OCI-LY1 (cell line): ENCODE measurements at regions not wholly inside any gene's neighbourhood (a gene's known extent, or its start where the extent isn't known, plus 50 kb on each side); places are given as distances from the start of the nearest gene placed in this dataset.

Experiments used
- EZH2 ChIP-seq: fragments of 200-600 bp; sonication (generic), shearing (Covaris generic); IDR thresholded peaks from 2 replicates; pipeline ENCODE4 v1.8.0; 2017; ENCODE audit warnings: borderline replicate concordance, mixed run types, mild to moderate bottlenecking, antibody characterized with exemption, low read length, moderate library complexity, mixed read lengths
- TF ChIP-seq, protein P1 (sequence below): fragments of 200-600 bp; sonication (generic), shearing (Covaris generic); IDR thresholded peaks from 2 replicates; pipeline ENCODE4 v1.5.1; 2017; ENCODE audit warnings: mild to moderate bottlenecking, antibody characterized with exemption, low read length, moderate library complexity, mixed read lengths

DNA sequence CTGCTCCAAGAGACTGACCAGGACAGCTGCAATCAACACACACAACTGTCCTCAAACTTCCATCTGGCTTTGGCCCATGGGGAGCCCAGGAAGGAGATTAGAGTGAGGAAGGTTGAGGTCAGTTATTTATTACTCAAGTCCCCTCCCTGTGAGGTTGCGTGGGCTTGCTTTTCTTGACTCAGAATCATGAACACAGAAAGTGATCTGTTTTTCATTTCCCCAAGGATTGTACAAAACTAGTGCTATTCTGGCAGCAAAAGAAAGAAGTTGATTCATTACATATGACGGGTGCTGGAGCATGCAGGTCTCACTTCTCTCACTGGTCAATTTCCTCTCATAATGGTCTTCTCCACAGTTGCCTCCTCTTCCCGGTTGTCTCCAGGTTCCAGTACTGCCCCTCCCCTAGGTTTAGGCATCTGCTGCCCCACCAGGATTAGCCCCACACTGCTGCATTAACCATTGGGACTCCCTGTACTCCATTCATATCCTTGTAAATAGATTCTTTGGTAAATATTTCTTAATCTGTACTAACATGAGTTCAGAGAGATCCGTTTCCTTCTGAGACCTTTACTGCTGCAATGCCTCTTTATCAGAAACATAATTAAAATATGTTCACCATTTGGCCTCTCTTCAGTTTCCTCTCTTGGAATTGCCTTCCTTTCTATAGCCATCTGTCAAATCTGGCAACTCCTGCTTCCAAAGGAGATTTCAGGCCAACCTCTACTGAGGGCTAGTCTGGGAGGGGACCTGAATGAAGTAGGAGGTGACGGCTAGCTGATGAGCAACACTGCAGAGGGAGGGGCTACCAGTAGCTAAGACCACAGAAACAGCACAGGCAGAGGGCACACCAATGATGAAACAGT lies 888.8 kb downstream of the QKI start:
- TF ChIP-seq, protein P1, sequence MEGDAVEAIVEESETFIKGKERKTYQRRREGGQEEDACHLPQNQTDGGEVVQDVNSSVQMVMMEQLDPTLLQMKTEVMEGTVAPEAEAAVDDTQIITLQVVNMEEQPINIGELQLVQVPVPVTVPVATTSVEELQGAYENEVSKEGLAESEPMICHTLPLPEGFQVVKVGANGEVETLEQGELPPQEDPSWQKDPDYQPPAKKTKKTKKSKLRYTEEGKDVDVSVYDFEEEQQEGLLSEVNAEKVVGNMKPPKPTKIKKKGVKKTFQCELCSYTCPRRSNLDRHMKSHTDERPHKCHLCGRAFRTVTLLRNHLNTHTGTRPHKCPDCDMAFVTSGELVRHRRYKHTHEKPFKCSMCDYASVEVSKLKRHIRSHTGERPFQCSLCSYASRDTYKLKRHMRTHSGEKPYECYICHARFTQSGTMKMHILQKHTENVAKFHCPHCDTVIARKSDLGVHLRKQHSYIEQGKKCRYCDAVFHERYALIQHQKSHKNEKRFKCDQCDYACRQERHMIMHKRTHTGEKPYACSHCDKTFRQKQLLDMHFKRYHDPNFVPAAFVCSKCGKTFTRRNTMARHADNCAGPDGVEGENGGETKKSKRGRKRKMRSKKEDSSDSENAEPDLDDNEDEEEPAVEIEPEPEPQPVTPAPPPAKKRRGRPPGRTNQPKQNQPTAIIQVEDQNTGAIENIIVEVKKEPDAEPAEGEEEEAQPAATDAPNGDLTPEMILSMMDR: no peak
- TF ChIP-seq EZH2: no peak
